Tibial nerve (tissue), 4 donors: ENCODE measurements at regions not wholly inside any gene's neighbourhood (a gene's known extent, or its start where the extent isn't known, plus 50 kb on each side); places are given as distances from the start of the nearest gene placed in this dataset.
"Not testable (repeated sequence)": the region's sequence is repeated elsewhere in the genome, so short reads cannot be mapped to it uniquely, and the experiment has no call there.

Experiments
- DNase-seq, 2 donors: peaks; one replicate each; pipeline ENCODE4 v3.0.0-alpha.2; 2019; ENCODE audit warnings: low spot score in 2 of 2
- H3K27ac ChIP-seq, 4 donors: fragments of 200-600 bp; sonication (generic) in 3 of 4; one replicate each; pipeline ENCODE4 v1.5.1; 2017 to 2019; ENCODE audit warnings: mild to moderate bottlenecking in 1 of 4
- H3K27me3 ChIP-seq, 2 donors: fragments of 200-600 bp; sonication (generic) in 1 of 2; one replicate each; pipeline versions ENCODE4 v1.5.1 to v1.6.0; 2017 to 2019
- H3K36me3 ChIP-seq, 3 donors: fragments of 200-600 bp; sonication (generic); one replicate each; pipeline ENCODE4 v1.5.1; 2018 to 2019
- H3K4me1 ChIP-seq, 4 donors: fragments of 200-600 bp; sonication (generic) in 3 of 4; one replicate each; pipeline ENCODE4 v1.5.1; 2017 to 2019
- H3K4me3 ChIP-seq, 4 donors: fragments of 200-600 bp; sonication (generic) in 3 of 4; one replicate each; pipeline ENCODE4 v1.5.1; 2017 to 2019; ENCODE audit warnings: mild to moderate bottlenecking in 1 of 4, moderate library complexity in 1 of 4
- H3K9me3 ChIP-seq, 4 donors: fragments of 200-600 bp; sonication (generic) in 3 of 4; one replicate each; pipeline ENCODE4 v1.5.1; 2017 to 2019
- EP300 ChIP-seq, 2 donors: sonication (generic); formaldehyde crosslinking; IDR thresholded peaks; one replicate each; pipeline ENCODE4 v1.6.1; 2017; ENCODE audit warnings: antibody characterized with exemption in 2 of 2, mild to moderate bottlenecking in 1 of 2
- POLR2A ChIP-seq, 2 donors: fragments of 450-650 bp; IDR thresholded peaks; one replicate each; pipeline ENCODE4 v1.6.1; 2017; ENCODE audit warnings: antibody characterized with exemption in 2 of 2, mild to moderate bottlenecking in 2 of 2, moderate library complexity in 2 of 2
- WGBS, 2 donors: methylation state at CpG; one replicate each; pipeline ENCODE4 v1.1.5; 2018; 5-methylcytosine and 5-hydroxymethylcytosine counted together
- TF ChIP-seq, protein P1 (sequence below), 5 experiments: fragments of 200-600 bp in 3 of 5; fragments of 450-650 bp in 2 of 5; sonication (generic) in 3 of 5; IDR thresholded peaks; one replicate each; pipeline ENCODE4 v1.5.1; 2016 to 2019; ENCODE audit warnings: antibody characterized with exemption in 5 of 5, mild to moderate bottlenecking in 3 of 5, moderate library complexity in 2 of 5

DNA sequence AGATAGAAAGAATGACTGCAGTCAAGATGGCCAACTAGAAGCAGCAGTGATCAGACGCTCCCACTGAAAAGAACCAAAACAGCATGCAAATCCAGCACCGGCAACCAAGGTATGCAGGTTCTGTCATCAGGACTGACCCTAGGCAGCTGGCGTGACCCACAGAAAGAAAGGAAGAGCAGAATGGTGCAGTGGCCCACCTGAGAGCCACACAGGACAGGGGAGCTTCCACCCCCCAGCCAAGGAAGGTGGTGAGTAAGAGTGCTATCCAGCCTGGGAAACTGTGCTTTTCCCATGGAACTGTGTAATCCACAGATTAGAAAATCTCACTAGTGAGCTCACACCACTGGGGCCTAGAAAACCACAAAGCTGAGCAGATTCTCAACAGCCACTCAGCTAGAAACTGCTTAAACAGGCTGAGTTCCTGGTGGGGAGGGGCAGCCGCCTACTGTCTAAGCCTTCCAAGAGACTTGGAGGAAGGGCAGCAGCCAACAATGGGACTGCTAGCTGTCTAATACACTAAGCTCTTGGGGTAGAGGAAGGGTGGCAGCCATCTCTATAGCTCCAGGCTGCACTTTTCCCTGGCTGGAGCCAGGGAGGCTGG is 127.9 kb downstream of the EVA1A start:
- 83 to 84% methylated on average over 3 to 4 of the region's 4 CpGs for WGBS, 2 donors
- TF ChIP-seq POLR2A (IDR thresholded peaks at IDR 0.05) (no peak), EP300 (IDR thresholded peaks at IDR 0.05) (no peak)
- TF ChIP-seq, protein P1, sequence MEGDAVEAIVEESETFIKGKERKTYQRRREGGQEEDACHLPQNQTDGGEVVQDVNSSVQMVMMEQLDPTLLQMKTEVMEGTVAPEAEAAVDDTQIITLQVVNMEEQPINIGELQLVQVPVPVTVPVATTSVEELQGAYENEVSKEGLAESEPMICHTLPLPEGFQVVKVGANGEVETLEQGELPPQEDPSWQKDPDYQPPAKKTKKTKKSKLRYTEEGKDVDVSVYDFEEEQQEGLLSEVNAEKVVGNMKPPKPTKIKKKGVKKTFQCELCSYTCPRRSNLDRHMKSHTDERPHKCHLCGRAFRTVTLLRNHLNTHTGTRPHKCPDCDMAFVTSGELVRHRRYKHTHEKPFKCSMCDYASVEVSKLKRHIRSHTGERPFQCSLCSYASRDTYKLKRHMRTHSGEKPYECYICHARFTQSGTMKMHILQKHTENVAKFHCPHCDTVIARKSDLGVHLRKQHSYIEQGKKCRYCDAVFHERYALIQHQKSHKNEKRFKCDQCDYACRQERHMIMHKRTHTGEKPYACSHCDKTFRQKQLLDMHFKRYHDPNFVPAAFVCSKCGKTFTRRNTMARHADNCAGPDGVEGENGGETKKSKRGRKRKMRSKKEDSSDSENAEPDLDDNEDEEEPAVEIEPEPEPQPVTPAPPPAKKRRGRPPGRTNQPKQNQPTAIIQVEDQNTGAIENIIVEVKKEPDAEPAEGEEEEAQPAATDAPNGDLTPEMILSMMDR (IDR thresholded peaks at IDR 0.05): no peak
- Histone ChIP-seq H3K9me3 (no peaks in the 10 kb centered on the region), H3K27me3 (no peaks in the 10 kb centered on the region), H3K4me1 (no peaks in the 10 kb centered on the region), H3K4me3 (no peak overlapping the region), H3K36me3 (no peaks in the 10 kb centered on the region), H3K27ac (no peak overlapping the region)
- DNase-seq: no peak

DNA sequence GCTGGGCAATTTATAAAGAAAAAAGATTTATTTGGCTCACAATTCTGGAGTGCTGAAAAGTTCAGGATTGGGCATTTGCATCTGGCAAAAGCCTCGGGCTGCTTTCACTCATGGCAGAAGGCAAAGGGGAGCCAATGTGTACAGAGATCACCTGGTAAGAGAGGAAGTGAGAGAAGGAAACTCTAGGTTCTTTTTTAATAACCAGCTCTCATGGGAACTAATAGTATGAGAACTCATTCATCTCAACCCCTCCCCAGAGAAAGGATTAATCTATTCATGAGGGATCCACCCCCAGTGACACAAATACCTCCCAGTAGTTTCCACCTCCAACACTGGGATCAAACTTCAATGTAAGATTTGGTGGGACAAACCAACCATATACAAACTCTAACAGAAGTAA is 129.0 kb downstream of the EVA1A start:
- Histone ChIP-seq H3K9me3 (no peaks in the 10 kb centered on the region), H3K27me3 (no peaks in the 10 kb centered on the region), H3K4me1 (no peaks in the 10 kb centered on the region), H3K4me3 (no peak overlapping the region), H3K27ac (no peak overlapping the region), H3K36me3 (no peaks in the 10 kb centered on the region)
- no peak for DNase-seq
- WGBS, 2 donors: 70 to 73% methylated on average over 1 of the region's 1 CpG
- TF ChIP-seq, protein P1 (IDR thresholded peaks at IDR 0.05): no peak
- TF ChIP-seq EP300 (IDR thresholded peaks at IDR 0.05): no peak
- TF ChIP-seq POLR2A (IDR thresholded peaks at IDR 0.05): no peak

DNA sequence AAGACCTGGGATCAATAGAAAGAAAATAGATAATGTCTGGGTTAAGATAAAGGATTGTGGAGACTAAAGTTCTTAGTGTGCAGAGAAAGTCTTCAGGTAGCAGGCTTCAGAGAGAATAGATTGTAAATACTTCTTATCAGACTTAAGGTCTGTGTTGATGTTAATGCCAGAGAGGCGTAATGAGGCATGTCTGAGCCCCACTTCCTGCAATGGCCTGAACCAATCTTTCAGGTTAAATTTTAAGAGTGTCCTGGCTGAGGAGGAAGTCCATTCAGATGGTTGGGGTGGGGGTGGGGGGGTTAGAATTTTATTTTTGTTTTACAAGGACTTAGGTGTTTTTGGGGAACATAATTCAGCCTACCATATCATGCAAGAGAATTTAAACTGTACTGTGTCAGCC is 129.5 kb downstream of the EVA1A start:
- H3K27me3 ChIP-seq: no peaks in the 10 kb centered on the region
- H3K9me3 ChIP-seq: no peaks in the 10 kb centered on the region
- H3K36me3 ChIP-seq: no peaks in the 10 kb centered on the region
- H3K4me1 ChIP-seq: no peaks in the 10 kb centered on the region
- H3K27ac ChIP-seq: no peak overlapping the region
- TF ChIP-seq, protein P1 (IDR thresholded peaks at IDR 0.05): no peak
- TF ChIP-seq POLR2A (IDR thresholded peaks at IDR 0.05): no peak
- no peak for TF ChIP-seq EP300 (IDR thresholded peaks at IDR 0.05)
- H3K4me3 ChIP-seq: no peak overlapping the region
- 94 to 96% methylated on average over 1 of the region's 1 CpG for WGBS, 2 donors
- DNase-seq: no peak

DNA sequence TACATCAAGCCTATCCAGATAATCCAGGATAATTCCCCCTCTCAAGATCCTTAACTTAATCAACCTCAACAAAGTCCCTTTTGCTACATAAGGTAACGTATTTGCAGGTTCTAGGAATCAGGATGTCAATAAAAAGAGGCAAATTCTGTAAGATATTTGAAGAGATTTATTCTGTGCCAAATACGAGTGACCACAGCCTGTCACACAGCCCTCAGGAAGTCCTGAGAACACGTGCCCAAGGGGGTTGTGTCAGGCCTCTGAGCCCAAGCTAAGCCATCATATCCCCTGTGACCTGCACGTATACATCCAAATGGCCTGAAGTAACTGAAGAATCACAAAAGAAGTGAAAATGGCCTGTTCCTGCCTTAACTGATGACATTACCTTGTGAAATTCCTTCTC is 130.3 kb downstream of the EVA1A start:
- 63 to 71% methylated on average over 4 of the region's 4 CpGs for WGBS, 2 donors
- H3K4me1 ChIP-seq, DNase-seq, H3K27me3 ChIP-seq, H3K27ac ChIP-seq, H3K9me3 ChIP-seq, H3K4me3 ChIP-seq, H3K36me3 ChIP-seq: not testable (repeated sequence)

DNA sequence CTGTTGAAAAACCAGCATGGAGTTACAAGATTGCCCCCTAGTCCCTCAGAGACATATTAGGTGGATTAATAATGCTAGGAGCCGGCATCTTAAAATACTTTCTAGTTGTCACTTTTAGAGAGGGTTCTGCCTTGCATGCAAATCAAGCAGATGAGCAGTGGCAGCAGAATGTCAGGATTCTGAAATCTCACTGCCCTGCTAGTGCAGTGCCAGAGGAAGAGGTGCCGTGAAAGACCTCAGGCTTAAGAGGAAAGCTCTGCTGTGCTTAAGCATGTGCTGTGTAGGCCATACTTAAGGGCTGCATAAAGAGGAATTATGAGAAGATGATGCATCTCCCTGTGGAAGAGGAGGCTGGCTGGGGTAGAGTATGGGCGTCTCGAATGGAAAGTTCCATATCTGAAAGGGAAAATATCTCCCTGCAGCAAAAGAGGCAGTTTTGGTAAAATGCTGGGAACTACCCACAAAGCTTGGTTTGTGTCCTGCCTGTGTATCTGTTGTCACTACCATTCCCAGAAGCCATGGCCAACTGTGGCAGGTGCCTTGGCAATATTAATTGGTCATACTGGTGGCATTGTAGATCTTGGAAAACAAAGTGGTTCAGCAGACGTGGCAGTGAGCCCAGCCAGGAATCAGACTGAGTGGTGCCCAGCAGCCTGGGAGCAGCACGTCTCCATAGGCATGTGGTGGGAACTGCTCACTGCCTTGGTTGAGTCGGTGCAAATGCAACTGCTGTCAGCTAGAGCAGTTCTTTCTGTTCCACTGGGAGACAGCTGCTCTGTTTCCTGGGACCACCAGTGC is 131.9 kb downstream of the EVA1A start:
- WGBS, 2 donors: 70 to 75% methylated on average over 7 of the region's 7 CpGs
- H3K4me3 ChIP-seq: no peak overlapping the region
- H3K27ac ChIP-seq: no peak overlapping the region
- DNase-seq: no peak
- H3K4me1 ChIP-seq: no peaks in the 10 kb centered on the region
- no peaks in the 10 kb centered on the region for H3K36me3 ChIP-seq
- H3K9me3 ChIP-seq: no peaks in the 10 kb centered on the region
- no peaks in the 10 kb centered on the region for H3K27me3 ChIP-seq
- TF ChIP-seq POLR2A (IDR thresholded peaks at IDR 0.05) (no peak), EP300 (IDR thresholded peaks at IDR 0.05) (no peak)
- TF ChIP-seq, protein P1 (IDR thresholded peaks at IDR 0.05): no peak
